22Rv1 (cell line): ENCODE measurements at regions not wholly inside any gene's neighbourhood (a gene's known extent, or its start where the extent isn't known, plus 50 kb on each side); places are given as distances from the start of the nearest gene placed in this dataset.
"Not testable (repeated sequence)": the region's sequence is repeated elsewhere in the genome, so short reads cannot be mapped to it uniquely, and the experiment has no call there.

Source experiments
- H3K27ac ChIP-seq: fragments of 450-650 bp; 2 replicates; pipeline ENCODE4 v1.5.1; 2017
- ZFX ChIP-seq: fragments of 450-650 bp; IDR thresholded peaks from 2 replicates; pipeline ENCODE4 v1.6.1; 2017; ENCODE audit warnings: antibody characterized with exemption, borderline replicate concordance
- TF ChIP-seq, protein P1 (sequence below): fragments of 450-650 bp; IDR thresholded peaks from 2 replicates; pipeline ENCODE4 v1.5.1; 2017; ENCODE audit warnings: mild to moderate bottlenecking

GRCh38 chr15:98347001-98347400 is 301.3 kb upstream of the IGF1R start:
- no peak overlapping the region for H3K27ac ChIP-seq
- TF ChIP-seq, protein P1, sequence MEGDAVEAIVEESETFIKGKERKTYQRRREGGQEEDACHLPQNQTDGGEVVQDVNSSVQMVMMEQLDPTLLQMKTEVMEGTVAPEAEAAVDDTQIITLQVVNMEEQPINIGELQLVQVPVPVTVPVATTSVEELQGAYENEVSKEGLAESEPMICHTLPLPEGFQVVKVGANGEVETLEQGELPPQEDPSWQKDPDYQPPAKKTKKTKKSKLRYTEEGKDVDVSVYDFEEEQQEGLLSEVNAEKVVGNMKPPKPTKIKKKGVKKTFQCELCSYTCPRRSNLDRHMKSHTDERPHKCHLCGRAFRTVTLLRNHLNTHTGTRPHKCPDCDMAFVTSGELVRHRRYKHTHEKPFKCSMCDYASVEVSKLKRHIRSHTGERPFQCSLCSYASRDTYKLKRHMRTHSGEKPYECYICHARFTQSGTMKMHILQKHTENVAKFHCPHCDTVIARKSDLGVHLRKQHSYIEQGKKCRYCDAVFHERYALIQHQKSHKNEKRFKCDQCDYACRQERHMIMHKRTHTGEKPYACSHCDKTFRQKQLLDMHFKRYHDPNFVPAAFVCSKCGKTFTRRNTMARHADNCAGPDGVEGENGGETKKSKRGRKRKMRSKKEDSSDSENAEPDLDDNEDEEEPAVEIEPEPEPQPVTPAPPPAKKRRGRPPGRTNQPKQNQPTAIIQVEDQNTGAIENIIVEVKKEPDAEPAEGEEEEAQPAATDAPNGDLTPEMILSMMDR: no peak
- TF ChIP-seq ZFX: no peak

GRCh38 chr15:98347866-98348265 is 300.5 kb upstream of the IGF1R start:
- no peak for TF ChIP-seq ZFX
- TF ChIP-seq, protein P1: no peak
- H3K27ac ChIP-seq: no peak overlapping the region

DNA sequence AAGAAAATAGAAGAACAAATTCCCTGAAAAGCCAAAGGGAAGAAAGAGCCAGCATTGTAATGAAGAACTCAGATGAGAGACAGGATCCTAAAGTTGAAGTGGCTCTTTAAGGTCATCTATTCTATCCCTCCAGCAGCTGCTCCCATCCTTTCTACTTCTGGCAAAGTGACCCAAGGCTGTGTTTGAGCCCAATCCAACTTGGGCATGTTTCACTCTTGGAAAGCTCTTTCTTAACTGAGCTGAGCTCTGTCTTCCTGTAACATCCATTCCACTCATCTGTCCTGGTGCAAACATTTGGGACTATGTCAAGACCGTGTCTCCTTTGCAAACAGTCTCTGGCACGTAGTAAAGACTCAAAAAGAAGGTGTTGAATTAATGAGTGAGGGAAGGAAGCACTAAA is 298.1 kb upstream of the IGF1R start:
- no peak overlapping the region for H3K27ac ChIP-seq
- no peak for TF ChIP-seq ZFX
- TF ChIP-seq, protein P1: no peak

- not testable (repeated sequence) for H3K27ac ChIP-seq
Measured at GRCh38 chr15:98358274-98358673, 290.1 kb upstream of the IGF1R start.

DNA sequence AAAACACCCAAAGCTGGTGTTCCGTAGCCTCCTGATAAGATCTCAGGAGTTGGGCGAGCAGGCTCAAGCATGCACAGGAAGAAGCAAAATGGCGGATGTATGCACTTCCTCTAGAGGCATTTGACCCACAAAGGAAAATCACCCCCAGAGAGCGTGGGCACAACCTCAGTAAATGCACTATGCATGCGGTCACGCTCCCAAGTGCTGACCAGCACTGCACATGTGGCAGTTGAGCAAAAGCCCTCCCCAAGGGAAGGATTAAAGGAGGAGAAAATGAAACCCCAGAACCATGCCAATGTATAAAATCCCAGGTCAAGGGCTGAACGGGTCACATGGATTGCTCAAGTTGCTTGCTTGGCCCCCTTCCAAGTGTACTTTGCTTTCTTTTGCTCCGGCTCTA is 289.4 kb upstream of the IGF1R start:
- TF ChIP-seq ZFX: no peak
- TF ChIP-seq, protein P1: no peak
- H3K27ac ChIP-seq: no peak overlapping the region

DNA sequence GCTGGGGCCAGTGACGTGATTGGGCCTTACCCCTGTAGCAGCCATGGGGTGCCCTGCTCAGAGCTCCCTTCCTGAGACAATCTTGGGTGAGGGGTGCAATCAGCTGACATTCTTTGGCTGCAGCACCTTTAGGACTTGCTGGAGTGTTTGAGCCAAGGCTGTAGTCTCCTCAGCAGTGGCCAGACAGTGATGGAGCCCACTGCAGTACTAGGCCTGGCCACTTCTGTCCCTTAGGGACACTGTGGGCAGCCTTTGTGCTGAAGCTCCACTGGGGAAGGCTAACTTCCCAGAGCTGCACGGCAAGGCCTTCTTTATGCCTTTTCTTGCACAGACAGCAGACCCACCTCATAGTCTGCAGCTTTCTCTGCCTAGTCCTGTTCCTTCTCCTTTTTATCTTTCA is 284.9 kb upstream of the IGF1R start:
- no peak overlapping the region for H3K27ac ChIP-seq
- TF ChIP-seq, protein P1: no peak
- TF ChIP-seq ZFX: no peak

DNA sequence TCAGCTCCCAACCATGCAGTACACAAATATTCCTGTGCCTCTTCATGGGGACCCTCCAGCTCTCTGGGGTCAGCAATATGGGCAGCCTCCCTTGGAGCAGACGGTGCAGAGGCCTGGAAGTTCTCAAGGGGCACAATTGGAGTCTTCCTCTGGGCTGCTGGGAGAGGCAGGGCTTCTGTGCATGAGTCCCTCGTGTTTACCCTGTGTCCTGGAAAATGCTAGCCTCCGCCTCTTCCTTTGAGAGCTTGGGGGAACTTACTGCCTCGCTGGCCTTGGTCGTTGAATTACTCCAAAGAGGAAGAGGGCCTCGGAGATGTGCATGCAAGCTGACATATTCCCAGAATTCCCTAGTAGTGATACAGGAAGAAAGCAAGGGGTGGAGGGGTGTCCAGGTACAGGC is 284.4 kb upstream of the IGF1R start:
- H3K27ac ChIP-seq: no peak overlapping the region
- TF ChIP-seq, protein P1: no peak
- no peak for TF ChIP-seq ZFX

- TF ChIP-seq, protein P1: no peak
- TF ChIP-seq ZFX: no peak
Measured at GRCh38 chr15:98369081-98369716, 279.1 kb upstream of the IGF1R start.

More at GRCh38 chr15:98369081-98369716, 279.1 kb upstream of the IGF1R start:
- H3K27ac ChIP-seq: no peak overlapping the region
